ENCODE measurements at regions not wholly inside any gene's neighbourhood (a gene's known extent, or its start where the extent isn't known, plus 50 kb on each side); places are given as distances from the start of the nearest gene placed in this dataset.

GRCh38 chr4:64497491-64497890 is 88.2 kb upstream of the TECRL start:
- Histone ChIP-seq H3K18ac (ENCODE audit: low read depth, low read length) (no peak overlapping the region), H3K9me3 (ENCODE audit: control insufficient read depth, insufficient read depth, low read length) (0 out of 2 replicates have a peak, but pooled peaks cover 2% of the 10 kb centered on the region), H3K27ac (ENCODE audit: insufficient read depth, low read length) (no peak overlapping the region), H2BK15ac (ENCODE audit: low read depth, low read length) (no peak overlapping the region), H3K27me3 (ENCODE audit: control insufficient read depth, insufficient read depth, low read length) (no peaks in the 10 kb centered on the region), H3K9ac (ENCODE audit: low read depth, low read length) (no peak overlapping the region), H3K4me1 (ENCODE audit: control insufficient read depth, insufficient read depth, low read length) (no peaks in the 10 kb centered on the region), H2BK20ac (ENCODE audit: low read depth, low read length) (no peak overlapping the region), H2AK5ac (ENCODE audit: low read depth, low read length) (no peak overlapping the region), H3K4me3 (ENCODE audit: insufficient read depth, low read depth, low read length) (no peak overlapping the region), H2BK120ac (ENCODE audit: low read depth, low read length) (no peak overlapping the region), H2AFZ (replicated peaks; ENCODE audit: low read length, poor library complexity) (no peak overlapping the region), H4K8ac (ENCODE audit: low read depth in 2 of 2, low read length in 2 of 2) (no peak overlapping the region), H3K23ac (ENCODE audit: low read depth, low read length) (no peak overlapping the region), H3K14ac (replicated peaks; ENCODE audit: low read depth, low read length) (no peak overlapping the region), H3K9me1 (ENCODE audit: insufficient read depth, low read length) (no peaks in the 10 kb centered on the region), H3K79me1 (ENCODE audit: low read depth in 1 of 2, low read length in 2 of 2) (no peaks in the 10 kb centered on the region), H2AK9ac (replicated peaks; ENCODE audit: low read depth, low read length, poor library complexity) (no peak overlapping the region), H2BK5ac (ENCODE audit: low read depth, low read length, poor library complexity, severe bottlenecking) (no peak overlapping the region), H4K5ac (ENCODE audit: low read depth, low read length) (no peak overlapping the region), H3K4me2 (ENCODE audit: low read depth, low read length) (no peak overlapping the region), H3K36me3 (ENCODE audit: control insufficient read depth, insufficient read depth, low read length) (no peaks in the 10 kb centered on the region), H4K91ac (ENCODE audit: insufficient read depth, low read depth, low read length) (no peak overlapping the region), H3K56ac (ENCODE audit: extremely low read depth, insufficient read depth, low read length) (no peak overlapping the region), H4K20me1 (ENCODE audit: insufficient read depth, low read length) (no peaks in the 10 kb centered on the region), H3K4ac (ENCODE audit: low read depth, low read length) (no peak overlapping the region)
- CTCF ChIA-PET = no interaction called here
- dilution Hi-C loops (cut with HindIII; ENCODE audit: low sequenced_read_pairs, unreplicated experiment) (no loop called here), in situ Hi-C loops (cut with MboI; ENCODE audit: low sequenced_read_pairs) (no loop called here), intact Hi-C loops (cut with micrococcal nuclease) (no loop called here)
- no peak for TF ChIP-seq CHD1 (IDR thresholded peaks at IDR 0.05; ENCODE audit: low read depth, low read length)
- TF ChIP-seq SMC3 (IDR thresholded peaks at IDR 0.05; ENCODE audit: low read depth, low read length) = no peak
- TF ChIP-seq MAFK (IDR thresholded peaks at IDR 0.05; ENCODE audit: low read depth, low read length) = no peak
- no peak for TF ChIP-seq ELK1 (IDR thresholded peaks at IDR 0.05; ENCODE audit: borderline replicate concordance, low read depth, low read length)
- TF ChIP-seq RCOR1 (IDR thresholded peaks at IDR 0.05; ENCODE audit: insufficient replicate concordance, low read length) = no peak
- TF ChIP-seq CEBPB (IDR thresholded peaks at IDR 0.05; ENCODE audit: low read depth, low read length) = no peak
- no peak for TF ChIP-seq RFX5 (IDR thresholded peaks at IDR 0.05; ENCODE audit: low read depth, low read length)
- TF ChIP-seq NFE2L2 (IDR thresholded peaks at IDR 0.05; ENCODE audit: low read depth, low read length) = no peak
- no peak for TF ChIP-seq CTCF (conservative IDR thresholded peaks at IDR 0.05; ENCODE audit: low read depth, low read length)
- TF ChIP-seq MAZ (IDR thresholded peaks at IDR 0.05; ENCODE audit: borderline replicate concordance, low read depth, low read length) = no peak
- TF ChIP-seq POLR2A (IDR thresholded peaks at IDR 0.05; ENCODE audit: low read depth, low read length) = no peak
- TF ChIP-seq BHLHE40 (IDR thresholded peaks at IDR 0.05; ENCODE audit: low read depth, low read length) = no peak
- no peak for TF ChIP-seq MXI1 (IDR thresholded peaks at IDR 0.05; ENCODE audit: borderline replicate concordance, low read depth, low read length)
- TF ChIP-seq FOS (IDR thresholded peaks at IDR 0.05; ENCODE audit: low read depth, low read length) = no peak
- no CpG with 5 or more reads among the region's 1 CpG for WGBS, 2 experiments (ENCODE audit: extremely low coverage in 2 of 2, insufficient read length in 1 of 2)
- POLR2A ChIA-PET (ENCODE audit: unreplicated experiment) = no interaction called here
- DNase-seq (no peak), ATAC-seq (ENCODE audit: low read depth) (no peak)
- BruUV-seq (replicated peaks) = no TSS peak

Data from IMR-90 (cell line).